ENCODE measurements at regions not wholly inside any gene's neighbourhood (a gene's known extent, or its start where the extent isn't known, plus 50 kb on each side); places are given as distances from the start of the nearest gene placed in this dataset.

GRCh38 chr10:3651969-3652653, 132.9 kb downstream of the KLF6 start:
- TF ChIP-seq POLR2A (IDR thresholded peaks at IDR 0.05) (no peak), CTCF (IDR thresholded peaks at IDR 0.05) (no peak)
